ENCODE measurements at regions not wholly inside any gene's neighbourhood (a gene's known extent, or its start where the extent isn't known, plus 50 kb on each side); places are given as distances from the start of the nearest gene placed in this dataset.

GRCh38 chr4:45438047-45438446 lies 685.8 kb downstream of the GABRG1 start:
- TF ChIP-seq CTCF (IDR thresholded peaks at IDR 0.05), result no peak
- TF ChIP-seq POLR2A (IDR thresholded peaks at IDR 0.05), result no peak
